ENCODE measurements at regions not wholly inside any gene's neighbourhood (a gene's known extent, or its start where the extent isn't known, plus 50 kb on each side); places are given as distances from the start of the nearest gene placed in this dataset.

GRCh38 chr2:128914320-128914719 lies 595.7 kb upstream of the HS6ST1 start:
- H3K9me3 ChIP-seq (replicated peaks; ENCODE audit: insufficient read depth, low read length): no peaks in the 10 kb centered on the region
- no peaks in the 10 kb centered on the region for H3K9me2 ChIP-seq (replicated peaks; ENCODE audit: insufficient read depth, low read length)
- no peak overlapping the region for H3K4me3 ChIP-seq (ENCODE audit: low read length)
- H2AFZ ChIP-seq (ENCODE audit: low read length): no peak overlapping the region
- TF ChIP-seq EZH2 (optimal IDR thresholded peaks at IDR 0.05; ENCODE audit: low read depth, low read length): no peak
- TF ChIP-seq EZH2phosphoT487 (IDR thresholded peaks at IDR 0.05; ENCODE audit: low read length): no peak
- no peak for TF ChIP-seq CTCF (IDR thresholded peaks at IDR 0.05; ENCODE audit: low read length)
- no peaks in the 10 kb centered on the region for H4K20me1 ChIP-seq (ENCODE audit: insufficient read depth, low read length)
- no peaks in the 10 kb centered on the region for H3K27me3 ChIP-seq (replicated peaks; ENCODE audit: insufficient read depth, low read length)
- no peak overlapping the region for H3K9ac ChIP-seq (ENCODE audit: low read length)
- H3K4me1 ChIP-seq (ENCODE audit: low read length): no peaks in the 10 kb centered on the region
- no peaks in the 10 kb centered on the region for H3K79me2 ChIP-seq (ENCODE audit: low read length)
- H3K36me3 ChIP-seq (replicated peaks; ENCODE audit: insufficient read depth, low read length): no peaks in the 10 kb centered on the region
- H3K4me2 ChIP-seq (ENCODE audit: low read depth, low read length): no peak overlapping the region
- no peaks in the 10 kb centered on the region for H3F3A ChIP-seq (ENCODE audit: insufficient read depth, low read length)
- no peak for DNase-seq
- no peak overlapping the region for H3K27ac ChIP-seq (ENCODE audit: low read length)

- Histone ChIP-seq H3K9me2 (replicated peaks; ENCODE audit: insufficient read depth, low read length) (no peaks in the 10 kb centered on the region), H3K4me2 (ENCODE audit: low read depth, low read length) (no peak overlapping the region), H3K27ac (ENCODE audit: low read length) (no peak overlapping the region), H3K27me3 (replicated peaks; ENCODE audit: insufficient read depth, low read length) (no peaks in the 10 kb centered on the region), H3K9me3 (replicated peaks; ENCODE audit: insufficient read depth, low read length) (no peaks in the 10 kb centered on the region), H3F3A (ENCODE audit: insufficient read depth, low read length) (no peaks in the 10 kb centered on the region), H3K79me2 (ENCODE audit: low read length) (no peaks in the 10 kb centered on the region), H2AFZ (ENCODE audit: low read length) (no peak overlapping the region), H3K36me3 (replicated peaks; ENCODE audit: insufficient read depth, low read length) (no peaks in the 10 kb centered on the region), H3K4me3 (ENCODE audit: low read length) (no peak overlapping the region), H4K20me1 (ENCODE audit: insufficient read depth, low read length) (no peaks in the 10 kb centered on the region), H3K4me1 (ENCODE audit: low read length) (no peaks in the 10 kb centered on the region), H3K9ac (ENCODE audit: low read length) (no peak overlapping the region)
- DNase-seq: no peak
- TF ChIP-seq EZH2phosphoT487 (IDR thresholded peaks at IDR 0.05; ENCODE audit: low read length): no peak
- TF ChIP-seq CTCF (IDR thresholded peaks at IDR 0.05; ENCODE audit: low read length): no peak
- no peak for TF ChIP-seq EZH2 (optimal IDR thresholded peaks at IDR 0.05; ENCODE audit: low read depth, low read length)
These were observed 603.1 kb upstream of the HS6ST1 start for GRCh38 chr2:128921751-128922150.

GRCh38 chr2:128922154-128922553 lies 603.5 kb upstream of the HS6ST1 start:
- no peak overlapping the region for H3K27ac ChIP-seq (ENCODE audit: low read length)
- no peak for DNase-seq
- no peak for TF ChIP-seq EZH2 (optimal IDR thresholded peaks at IDR 0.05; ENCODE audit: low read depth, low read length)
- no peak for TF ChIP-seq CTCF (IDR thresholded peaks at IDR 0.05; ENCODE audit: low read length)
- TF ChIP-seq EZH2phosphoT487 (IDR thresholded peaks at IDR 0.05; ENCODE audit: low read length): no peak

More at GRCh38 chr2:128922154-128922553, 603.5 kb upstream of the HS6ST1 start:
- no peak overlapping the region for H3K4me2 ChIP-seq (ENCODE audit: low read depth, low read length)
- H3K4me1 ChIP-seq (ENCODE audit: low read length): no peaks in the 10 kb centered on the region
- no peaks in the 10 kb centered on the region for H3K79me2 ChIP-seq (ENCODE audit: low read length)
- no peaks in the 10 kb centered on the region for H4K20me1 ChIP-seq (ENCODE audit: insufficient read depth, low read length)
- no peaks in the 10 kb centered on the region for H3K27me3 ChIP-seq (replicated peaks; ENCODE audit: insufficient read depth, low read length)
- H2AFZ ChIP-seq (ENCODE audit: low read length): no peak overlapping the region
- H3K4me3 ChIP-seq (ENCODE audit: low read length): no peak overlapping the region
- H3K9ac ChIP-seq (ENCODE audit: low read length): no peak overlapping the region
- H3F3A ChIP-seq (ENCODE audit: insufficient read depth, low read length): no peaks in the 10 kb centered on the region
- no peaks in the 10 kb centered on the region for H3K9me3 ChIP-seq (replicated peaks; ENCODE audit: insufficient read depth, low read length)
- no peaks in the 10 kb centered on the region for H3K9me2 ChIP-seq (replicated peaks; ENCODE audit: insufficient read depth, low read length)
- no peaks in the 10 kb centered on the region for H3K36me3 ChIP-seq (replicated peaks; ENCODE audit: insufficient read depth, low read length)
